ENCODE measurements at regions not wholly inside any gene's neighbourhood (a gene's known extent, or its start where the extent isn't known, plus 50 kb on each side); places are given as distances from the start of the nearest gene placed in this dataset.

GRCh38 chr4:121228848-121229247 is 64.7 kb upstream of the TNIP3 start:
- no TSS peak for BruUV-seq (replicated peaks)
- H3K27ac Mint-ChIP-seq (ENCODE audit: low read depth, unreplicated experiment) = no peak overlapping the region
- no peak overlapping the region for H3K4me3 Mint-ChIP-seq (ENCODE audit: unreplicated experiment)
- ChIA-PET POLR2A (no interaction called here), CTCF (interaction anchor here (0.6 kb wide), 1 partner anchor 182 kb away, joined by 3 read pairs; no protein-coding TSS in a partner anchor)
- intact Hi-C loops (cut with micrococcal nuclease) = no loop called here
- peaks cover 9% of the 10 kb centered on the region for H3K4me1 Mint-ChIP-seq (ENCODE audit: insufficient read depth, unreplicated experiment)
- no peaks in the 10 kb centered on the region for H3K36me3 Mint-ChIP-seq (ENCODE audit: insufficient read depth, unreplicated experiment)
- DNase-seq (ENCODE audit: unreplicated experiment) = no peak
- TF ChIP-seq CTCF (IDR thresholded peaks at IDR 0.05; ENCODE audit: unreplicated experiment) = no peak
- no peaks in the 10 kb centered on the region for H3K9me3 Mint-ChIP-seq (ENCODE audit: unreplicated experiment)
- H3K27me3 Mint-ChIP-seq (ENCODE audit: insufficient read depth, unreplicated experiment) = no peaks in the 10 kb centered on the region

GRCh38 chr4:121227341-121227792 is 63.2 kb upstream of the TNIP3 start:
- no peak for DNase-seq (ENCODE audit: unreplicated experiment)
- H3K27ac Mint-ChIP-seq (ENCODE audit: low read depth, unreplicated experiment) = no peak overlapping the region
- POLR2A ChIA-PET = no interaction called here
- no peaks in the 10 kb centered on the region for H3K9me3 Mint-ChIP-seq (ENCODE audit: unreplicated experiment)
- TF ChIP-seq CTCF (IDR thresholded peaks at IDR 0.05; ENCODE audit: unreplicated experiment) = no peak
- no peaks in the 10 kb centered on the region for H3K27me3 Mint-ChIP-seq (ENCODE audit: insufficient read depth, unreplicated experiment)
- intact Hi-C loops (cut with micrococcal nuclease) = no loop called here
- no TSS peak for BruUV-seq (replicated peaks)
- no peaks in the 10 kb centered on the region for H3K36me3 Mint-ChIP-seq (ENCODE audit: insufficient read depth, unreplicated experiment)
- H3K4me1 Mint-ChIP-seq (ENCODE audit: insufficient read depth, unreplicated experiment) = peaks cover 9% of the 10 kb centered on the region
- CTCF ChIA-PET = interaction anchor here (0.7 to 1.1 kb wide), 3 partner anchors 26 to 80 kb away, joined by 3 to 4 read pairs (median 3); no protein-coding TSS in a partner anchor
- H3K4me3 Mint-ChIP-seq (ENCODE audit: unreplicated experiment) = no peak overlapping the region

- BruUV-seq (replicated peaks) = no TSS peak
- Mint-ChIP-seq H3K4me3 (ENCODE audit: unreplicated experiment) (peak overlapping the region; percentile 1), H3K9me3 (ENCODE audit: unreplicated experiment) (no peaks in the 10 kb centered on the region), H3K4me1 (ENCODE audit: insufficient read depth, unreplicated experiment) (peaks cover 9% of the 10 kb centered on the region), H3K27me3 (ENCODE audit: insufficient read depth, unreplicated experiment) (no peaks in the 10 kb centered on the region), H3K36me3 (ENCODE audit: insufficient read depth, unreplicated experiment) (no peaks in the 10 kb centered on the region), H3K27ac (ENCODE audit: low read depth, unreplicated experiment) (peak overlapping the region; percentile 57)
- ChIA-PET POLR2A (no interaction called here), CTCF (no interaction called here)
- no peak for DNase-seq (ENCODE audit: unreplicated experiment)
- no peak for TF ChIP-seq CTCF (IDR thresholded peaks at IDR 0.05; ENCODE audit: unreplicated experiment)
- intact Hi-C loops (cut with micrococcal nuclease) = no loop called here
These were observed 62.2 kb upstream of the TNIP3 start for GRCh38 chr4:121226362-121226761.

- no peak for TF ChIP-seq CTCF (IDR thresholded peaks at IDR 0.05; ENCODE audit: unreplicated experiment)
- ChIA-PET POLR2A (interaction anchor here (1.2 kb wide), 1 partner anchor 8 kb away, joined by 3 read pairs; no protein-coding TSS in a partner anchor), CTCF (interaction anchor here (1.0 kb wide), 1 partner anchor 51 kb away, joined by 3 read pairs; no protein-coding TSS in a partner anchor)
- H3K9me3 Mint-ChIP-seq (ENCODE audit: unreplicated experiment) = no peaks in the 10 kb centered on the region
- H3K36me3 Mint-ChIP-seq (ENCODE audit: insufficient read depth, unreplicated experiment) = no peaks in the 10 kb centered on the region
- no TSS peak for BruUV-seq (replicated peaks)
- H3K4me3 Mint-ChIP-seq (ENCODE audit: unreplicated experiment) = no peak overlapping the region
- no peak for DNase-seq (ENCODE audit: unreplicated experiment)
- H3K27me3 Mint-ChIP-seq (ENCODE audit: insufficient read depth, unreplicated experiment) = no peaks in the 10 kb centered on the region
- intact Hi-C loops (cut with micrococcal nuclease) = no loop called here
- no peak overlapping the region for H3K27ac Mint-ChIP-seq (ENCODE audit: low read depth, unreplicated experiment)
- H3K4me1 Mint-ChIP-seq (ENCODE audit: insufficient read depth, unreplicated experiment) = peaks cover 9% of the 10 kb centered on the region
These were observed 57.5 kb upstream of the TNIP3 start for GRCh38 chr4:121221608-121222007.
